ENCODE measurements at regions not wholly inside any gene's neighbourhood (a gene's known extent, or its start where the extent isn't known, plus 50 kb on each side); places are given as distances from the start of the nearest gene placed in this dataset.

DNA sequence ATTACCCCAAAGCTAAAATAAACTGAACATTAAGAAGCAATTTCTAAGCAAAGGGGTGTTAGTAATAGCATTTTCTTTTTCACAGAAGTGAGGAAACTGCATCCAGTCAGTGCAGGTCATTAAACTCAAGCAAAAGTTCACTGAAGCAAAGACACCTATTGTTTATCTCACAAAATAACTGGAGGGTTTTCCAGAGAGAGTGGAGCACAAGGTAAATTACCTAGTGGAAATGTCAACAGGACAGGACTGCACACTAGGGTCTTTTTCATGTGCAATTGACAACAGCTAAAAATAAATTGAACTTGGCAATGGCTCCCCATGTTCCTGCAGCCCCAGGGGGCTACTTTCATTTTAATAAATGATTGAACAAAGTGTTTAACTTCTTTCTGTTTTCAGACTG is 742.0 kb downstream of the GALC start:
- TF ChIP-seq, protein P1, sequence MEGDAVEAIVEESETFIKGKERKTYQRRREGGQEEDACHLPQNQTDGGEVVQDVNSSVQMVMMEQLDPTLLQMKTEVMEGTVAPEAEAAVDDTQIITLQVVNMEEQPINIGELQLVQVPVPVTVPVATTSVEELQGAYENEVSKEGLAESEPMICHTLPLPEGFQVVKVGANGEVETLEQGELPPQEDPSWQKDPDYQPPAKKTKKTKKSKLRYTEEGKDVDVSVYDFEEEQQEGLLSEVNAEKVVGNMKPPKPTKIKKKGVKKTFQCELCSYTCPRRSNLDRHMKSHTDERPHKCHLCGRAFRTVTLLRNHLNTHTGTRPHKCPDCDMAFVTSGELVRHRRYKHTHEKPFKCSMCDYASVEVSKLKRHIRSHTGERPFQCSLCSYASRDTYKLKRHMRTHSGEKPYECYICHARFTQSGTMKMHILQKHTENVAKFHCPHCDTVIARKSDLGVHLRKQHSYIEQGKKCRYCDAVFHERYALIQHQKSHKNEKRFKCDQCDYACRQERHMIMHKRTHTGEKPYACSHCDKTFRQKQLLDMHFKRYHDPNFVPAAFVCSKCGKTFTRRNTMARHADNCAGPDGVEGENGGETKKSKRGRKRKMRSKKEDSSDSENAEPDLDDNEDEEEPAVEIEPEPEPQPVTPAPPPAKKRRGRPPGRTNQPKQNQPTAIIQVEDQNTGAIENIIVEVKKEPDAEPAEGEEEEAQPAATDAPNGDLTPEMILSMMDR (IDR thresholded peaks at IDR 0.05): no peak
- no peak for TF ChIP-seq POLR2A (IDR thresholded peaks at IDR 0.05)

Measured in thyroid gland (tissue), 4 donors.